H1 (cell line): ENCODE measurements at regions not wholly inside any gene's neighbourhood (a gene's known extent, or its start where the extent isn't known, plus 50 kb on each side); places are given as distances from the start of the nearest gene placed in this dataset.

Source experiments
- CHD1 ChIP-seq: IDR thresholded peaks from 2 replicates; pipeline ENCODE4 v1.6.1; 2012; ENCODE audit warnings: low read depth, low read length, improper control_type of control experiment
- KDM4A ChIP-seq: IDR thresholded peaks from one replicate; pipeline ENCODE4 v1.7.1; 2012; ENCODE audit warnings: low read depth, mild to moderate bottlenecking, moderate library complexity, low read length, inconsistent platforms; ENCODE audit not compliant: severe bottlenecking
- POLR2A ChIP-seq, 2 experiments: IDR thresholded peaks; 1 replicate in 1 of 2; 2 replicates in 1 of 2; pipeline ENCODE4 v1.6.1; 2011; ENCODE audit warnings: low read depth in 2 of 2, low read length in 2 of 2, mild to moderate bottlenecking in 2 of 2; ENCODE audit errors: control extremely low read depth in 1 of 2
- SRF ChIP-seq: IDR thresholded peaks from 2 replicates; pipeline ENCODE4 v1.6.1; 2011; ENCODE audit warnings: mild to moderate bottlenecking, low read depth, low read length, moderate library complexity
- ZNF274 ChIP-seq: IDR thresholded peaks from 2 replicates; pipeline ENCODE4 v1.7.0; 2012; ENCODE audit warnings: low read length, borderline replicate concordance; ENCODE audit errors: extremely low read depth

DNA sequence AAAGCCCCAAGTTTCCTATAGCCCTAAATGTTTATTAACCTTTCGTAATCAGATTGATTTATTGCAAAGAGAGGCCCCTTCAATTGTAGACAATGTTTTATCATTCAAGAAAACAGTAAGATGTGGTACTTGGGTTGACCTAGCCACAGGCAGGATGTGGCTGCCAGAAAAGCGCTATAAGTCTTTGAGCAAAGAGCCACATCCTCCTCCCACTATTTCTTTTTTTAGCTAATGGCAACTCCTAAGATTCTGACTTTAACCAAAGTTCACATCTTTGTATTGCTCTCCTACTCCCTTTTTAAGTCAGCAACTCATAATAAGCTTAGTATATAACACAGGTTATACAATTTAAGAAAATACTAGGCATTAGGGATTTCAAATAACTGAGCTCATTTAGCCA is 70.7 kb upstream of the PPP3CA start (continued):
- TF ChIP-seq SRF (no peak), POLR2A (IDR thresholded peaks at IDR 0.05; ENCODE audit: control extremely low read depth in 1 of 2, low read depth in 2 of 2, low read length in 2 of 2) (no peak), KDM4A (no peak), CHD1 (no peak), ZNF274 (no peak)
